Activated gamma-delta T cell treated with anti-CD3 and anti-CD28 coated beads, Interleukin-2, amount 50 U/mL, for 16 hours (primary cell): ENCODE measurements at regions not wholly inside any gene's neighbourhood (a gene's known extent, or its start where the extent isn't known, plus 50 kb on each side); places are given as distances from the start of the nearest gene placed in this dataset.

ENCODE experiments used
- DNase-seq: peaks from one replicate; pipeline ENCODE4 v3.0.0-alpha.2; 2020; ENCODE audit warnings: low read depth

GRCh38 chr11:26096451-26096850, 235.5 kb upstream of the ANO3 start:
- DNase-seq: no peak

DNA sequence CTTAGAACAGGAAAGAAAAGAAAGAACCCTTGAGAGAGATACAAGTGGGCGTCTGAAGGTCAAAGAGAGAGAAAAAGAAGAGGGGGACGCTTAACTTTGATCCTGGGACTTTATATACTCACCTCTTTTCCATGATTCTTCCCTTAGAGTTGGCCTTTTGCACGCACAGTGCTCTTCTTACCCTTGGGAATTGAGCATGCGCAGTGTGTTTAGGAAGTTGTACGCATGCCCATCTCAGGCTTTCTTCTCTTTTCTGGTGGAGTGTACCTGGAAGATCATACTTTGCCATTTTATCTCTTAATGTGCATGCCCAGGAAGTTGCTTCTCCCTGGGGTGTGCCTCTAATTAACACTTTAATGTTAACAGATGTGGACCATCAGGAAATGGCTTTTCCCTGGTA, 229.6 kb upstream of the ANO3 start:
- no peak for DNase-seq

GRCh38 chr11:26105762-26106423, 226.0 kb upstream of the ANO3 start:
- DNase-seq: no peak

- DNase-seq: no peak
These were observed 225.2 kb upstream of the ANO3 start for GRCh38 chr11:26106726-26107125.

DNA sequence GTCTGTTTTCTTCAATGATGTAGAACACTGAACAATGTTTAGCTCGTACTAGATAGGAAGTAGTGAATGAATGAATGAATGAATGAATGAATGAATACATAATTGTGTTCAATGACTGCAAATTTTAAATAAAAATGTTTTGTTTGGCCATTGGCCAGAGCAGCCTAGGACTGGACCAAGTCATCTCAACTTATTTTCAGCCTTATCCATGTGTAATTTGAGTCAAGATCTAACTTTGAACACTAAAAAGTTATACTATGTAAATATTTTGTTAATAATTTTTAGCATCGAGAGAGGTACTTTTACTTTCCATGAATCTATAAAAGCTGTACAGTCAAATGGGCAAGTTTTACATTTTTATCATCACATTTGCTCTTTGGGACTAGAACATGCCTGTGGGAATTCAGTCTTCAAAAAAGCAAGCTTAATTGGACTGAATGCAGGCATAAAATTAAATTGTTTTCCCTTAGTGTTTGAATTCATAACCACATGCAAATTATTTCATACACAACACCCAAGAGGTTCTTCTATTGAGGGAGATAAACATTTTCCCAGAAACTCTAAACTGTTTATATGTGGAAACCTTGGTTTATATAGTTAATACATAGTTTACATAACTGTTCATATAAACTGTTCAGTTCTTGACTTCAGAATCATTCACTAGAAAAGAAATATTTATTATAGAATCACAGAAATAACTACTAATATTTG, 222.1 kb upstream of the ANO3 start:
- no peak for DNase-seq

GRCh38 chr11:26112264-26112663, 219.7 kb upstream of the ANO3 start:
- DNase-seq: no peak

- no peak for DNase-seq
These were observed 210.5 kb upstream of the ANO3 start for GRCh38 chr11:26121466-26121865.

GRCh38 chr11:26126741-26127140, 205.2 kb upstream of the ANO3 start:
- no peak for DNase-seq

DNA sequence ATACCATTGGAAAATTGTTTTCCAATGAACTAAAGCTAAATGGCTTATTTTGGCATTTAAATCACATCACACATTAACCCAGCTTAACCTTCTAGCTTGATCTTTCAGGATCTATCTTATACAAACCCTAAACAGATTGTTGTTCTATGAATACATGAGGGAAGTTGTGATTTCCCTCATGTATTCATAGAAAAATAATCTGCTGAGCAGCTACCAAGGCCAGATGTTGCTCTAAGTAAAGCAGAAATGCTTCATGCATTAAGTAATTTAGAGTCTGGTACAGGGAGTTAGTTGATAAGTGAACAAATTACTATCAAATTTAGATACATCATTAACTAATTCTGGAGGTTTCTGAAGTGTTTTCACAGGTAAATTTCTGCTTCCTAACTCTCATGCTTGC, 204.6 kb upstream of the ANO3 start:
- DNase-seq: no peak

DNA sequence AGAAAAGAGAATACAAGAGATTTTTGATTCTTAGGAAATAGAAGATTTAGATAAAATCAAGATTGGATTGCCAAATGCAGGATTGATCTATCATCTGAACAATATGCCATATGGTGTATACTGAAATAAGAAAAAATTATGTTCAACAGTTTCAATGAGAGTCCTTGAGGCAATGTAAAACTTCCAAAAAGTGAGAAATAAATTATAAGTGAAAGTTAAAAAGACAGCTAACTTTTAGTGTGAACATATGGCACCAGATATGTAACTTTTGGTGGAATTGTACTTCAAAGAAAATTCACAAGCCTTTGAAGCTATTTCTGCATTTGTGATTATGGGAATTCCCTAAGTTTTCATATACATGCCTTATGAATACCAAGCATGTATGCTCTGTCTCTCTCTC, 200.5 kb upstream of the ANO3 start:
- DNase-seq: no peak

- DNase-seq: no peak
These were observed 197.9 kb upstream of the ANO3 start for GRCh38 chr11:26134053-26134452.

GRCh38 chr11:26134481-26135355, 197.2 kb upstream of the ANO3 start:
- no peak for DNase-seq

- no peak for DNase-seq
These were observed 194.3 kb upstream of the ANO3 start for GRCh38 chr11:26137651-26138050.

DNA sequence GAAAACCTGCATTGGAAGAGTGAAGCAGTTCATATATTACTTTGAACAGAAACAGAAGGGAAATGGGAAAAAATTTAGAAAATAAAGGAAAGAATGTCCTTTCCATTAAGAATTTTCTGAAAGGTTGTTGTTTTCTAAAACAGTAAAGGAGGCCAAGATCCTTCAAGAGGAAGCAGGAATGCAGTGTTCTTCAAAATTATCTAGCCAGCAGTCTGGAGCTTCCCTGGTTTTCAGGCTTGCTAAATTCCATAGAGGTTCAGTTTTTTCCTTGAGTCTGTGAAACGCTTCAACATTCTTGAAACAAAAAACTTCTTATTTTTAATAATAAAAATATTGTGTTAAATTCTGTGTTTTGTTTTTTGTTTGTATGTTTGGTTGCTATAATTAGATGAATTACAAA, 189.0 kb upstream of the ANO3 start:
- no peak for DNase-seq

GRCh38 chr11:26143566-26144290, 188.2 kb upstream of the ANO3 start:
- DNase-seq: no peak

DNA sequence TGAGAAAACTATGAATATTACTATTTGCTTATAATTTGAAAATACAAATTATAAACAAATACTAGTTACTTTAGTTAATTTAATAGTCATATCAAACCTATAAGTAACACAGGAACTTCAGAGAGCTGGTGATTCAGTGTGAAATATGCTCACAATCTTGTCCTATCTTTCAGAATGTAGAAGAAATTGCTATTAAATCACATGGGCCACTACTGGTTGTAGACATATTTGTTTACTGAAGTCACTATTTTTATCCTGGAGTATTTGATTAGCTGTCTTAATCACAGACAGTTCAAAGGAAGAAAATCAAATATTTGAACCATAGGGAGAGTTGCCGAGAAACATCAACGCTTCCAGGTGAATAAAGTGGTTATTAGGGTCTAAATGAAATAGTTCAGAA, 187.6 kb upstream of the ANO3 start:
- no peak for DNase-seq

DNA sequence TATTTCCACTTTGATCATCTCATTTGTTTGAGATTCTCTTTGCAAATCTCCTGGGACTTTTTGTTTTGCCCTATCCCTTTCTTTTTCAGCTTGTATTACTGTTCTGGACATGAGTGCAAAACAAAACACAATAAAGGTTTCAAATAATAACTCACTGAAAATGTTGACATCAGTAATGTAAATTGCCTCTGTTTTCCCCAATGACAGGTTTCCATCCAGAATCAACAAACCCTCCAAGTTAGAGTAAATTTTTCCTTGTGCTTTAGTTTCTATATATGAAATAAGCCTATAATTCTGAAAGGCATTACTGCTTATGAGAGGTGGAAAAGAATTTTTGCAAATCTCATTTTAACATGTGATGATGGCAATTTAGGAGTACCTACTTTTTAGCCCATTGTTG, 187.0 kb upstream of the ANO3 start:
- DNase-seq: no peak

GRCh38 chr11:26149585-26149984, 182.3 kb upstream of the ANO3 start:
- no peak for DNase-seq

GRCh38 chr11:26150031-26150430, 181.9 kb upstream of the ANO3 start:
- DNase-seq: no peak

DNA sequence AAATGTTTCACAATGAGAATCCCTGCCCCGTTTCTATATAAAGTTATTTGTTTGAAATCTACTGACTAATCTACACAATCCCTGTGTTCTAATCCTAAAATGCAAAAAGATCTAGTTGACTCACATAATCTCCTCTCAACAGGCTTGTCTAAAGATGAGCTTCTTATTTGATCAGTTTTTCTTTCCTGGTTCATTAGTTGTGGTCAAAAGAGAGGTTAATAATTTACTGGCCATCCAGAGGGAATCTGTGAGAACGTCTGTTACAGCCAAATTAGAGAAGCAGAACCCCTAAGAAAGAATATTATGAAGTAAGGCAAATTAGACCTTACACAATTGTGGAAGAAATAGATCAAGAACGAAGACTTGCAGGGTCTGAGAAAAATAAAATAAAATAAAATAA, 173.7 kb upstream of the ANO3 start:
- no peak for DNase-seq

- DNase-seq: no peak
These were observed 169.6 kb upstream of the ANO3 start for GRCh38 chr11:26162291-26162690.

GRCh38 chr11:26186389-26186788, 145.5 kb upstream of the ANO3 start:
- DNase-seq: no peak
